GM12878 (cell line): ENCODE measurements at regions not wholly inside any gene's neighbourhood (a gene's known extent, or its start where the extent isn't known, plus 50 kb on each side); places are given as distances from the start of the nearest gene placed in this dataset.

Experiments used
- ATAC-seq: fragments of 200-7000 bp; cut with Tn5 transposase; 3 replicates; pipeline ENCODE4 v1.9.1; 2020; ENCODE audit warnings: mild to moderate bottlenecking, moderate library complexity
- BruUV-seq: library from RNA; stranded (reverse); fragments of 400-500 nt; replicated peaks from 2 replicates; lab custom pipeline; 2021; lab: Mats Ljungman, UMichigan
- CTCF ChIA-PET: fragments of 300-600 bp; sonication (Branson Sonifier 250); formaldehyde crosslinking; extraction: SDS; loops from one replicate; lab custom pipeline; 2021; ENCODE audit warnings: inconsistent platforms; lab: Yijun Ruan, JAX
- POLR2A ChIA-PET: fragments of 350-600 bp; formaldehyde crosslinking; extraction: SDS; loops from one replicate; lab custom pipeline; 2021; ENCODE audit warnings: inconsistent platforms; lab: Charles Lee
- RAD21 ChIA-PET: fragments of 300-600 bp; sonication (Branson Sonifier 250); formaldehyde crosslinking; loops from one replicate; lab custom pipeline; 2023; ENCODE audit warnings: antibody characterized with exemption; ENCODE audit not compliant: unreplicated experiment; lab: Charles Lee
- SMC1A ChIA-PET: fragments of 300-600 bp; sonication (Branson Sonifier 250); formaldehyde crosslinking; loops from one replicate; lab custom pipeline; 2023; ENCODE audit not compliant: unreplicated experiment, uncharacterized antibody; lab: Charles Lee
- DNase-seq: peaks from one replicate; pipeline ENCODE4 v3.0.0-alpha.2; 2011; ENCODE audit warnings: low read depth, low spot score
- FAIRE-seq: peaks from 3 replicates; lab custom pipeline; 2011; peaks lifted over from hg19 to GRCh38; lab: Jason Lieb, UNC
- H2AFZ ChIP-seq: 2 replicates; pipeline ENCODE4 v1.6.0; 2011; ENCODE audit warnings: low read depth, low read length, control low read depth; ENCODE audit not compliant: control insufficient read depth
- H3K27ac ChIP-seq: 2 replicates; pipeline ENCODE4 v1.5.1; 2011; ENCODE audit warnings: control low read depth; ENCODE audit not compliant: control insufficient read depth, insufficient read depth
- H3K27me3 ChIP-seq, 2 experiments: replicated peaks in 1 of 2; 2 replicates each; pipeline versions ENCODE4 v1.6.0 to v1.6.1; 2011; ENCODE audit warnings: low read length in 1 of 2; ENCODE audit not compliant: control insufficient read depth in 2 of 2, insufficient read depth in 2 of 2
- H3K36me3 ChIP-seq, 2 experiments: 2 replicates each; pipeline ENCODE4 v1.5.1; 2011; ENCODE audit warnings: low read length in 1 of 2; ENCODE audit not compliant: control insufficient read depth in 2 of 2, insufficient read depth in 2 of 2
- H3K4me1 ChIP-seq: 2 replicates; pipeline ENCODE4 v1.6.1; 2011; ENCODE audit warnings: mild to moderate bottlenecking, low read length, moderate library complexity, mixed read lengths; ENCODE audit not compliant: control insufficient read depth, insufficient read depth
- H3K4me2 ChIP-seq: 2 replicates; pipeline ENCODE4 v1.6.0; 2011; ENCODE audit warnings: control low read depth; ENCODE audit not compliant: control insufficient read depth, insufficient read depth
- H3K4me3 ChIP-seq: fragments of 200-600 bp; sonication (generic); 2 replicates; pipeline ENCODE4 v1.5.1; 2016
- H3K79me2 ChIP-seq: 2 replicates; pipeline ENCODE4 v1.6.0; 2011; ENCODE audit warnings: low read length; ENCODE audit not compliant: control insufficient read depth, insufficient read depth
- H3K9ac ChIP-seq: 2 replicates; pipeline ENCODE4 v1.8.0; 2011; ENCODE audit warnings: low read length, control low read depth, mixed read lengths; ENCODE audit not compliant: control insufficient read depth, insufficient read depth
- H3K9me3 ChIP-seq: replicated peaks from 3 replicates; pipeline ENCODE4 v1.5.1; 2011; ENCODE audit warnings: mild to moderate bottlenecking, low read length; ENCODE audit not compliant: control insufficient read depth, insufficient read depth
- H4K20me1 ChIP-seq: 2 replicates; pipeline ENCODE4 v1.6.0; 2011; ENCODE audit not compliant: control insufficient read depth, insufficient read depth
- BCL3 ChIP-seq: IDR thresholded peaks from 2 replicates; pipeline ENCODE4 v1.6.1; 2011; ENCODE audit warnings: borderline replicate concordance, low read depth, mild to moderate bottlenecking, moderate library complexity, low read length; ENCODE audit not compliant: insufficient read depth, poor library complexity, severe bottlenecking
- CBFB ChIP-seq: IDR thresholded peaks from 2 replicates; pipeline ENCODE4 v1.6.1; 2016; ENCODE audit warnings: antibody characterized with exemption, low read depth
- RELA ChIP-seq: fragments of 450-650 bp; IDR thresholded peaks from 2 replicates; pipeline ENCODE4 v1.8.0; 2014; ENCODE audit warnings: borderline replicate concordance; ENCODE audit not compliant: partially characterized antibody
- SP1 ChIP-seq: IDR thresholded peaks from one replicate; pipeline ENCODE4 v1.6.1; 2011; ENCODE audit warnings: low read depth, low read length
- ZBTB40 ChIP-seq: fragments of 450-650 bp; IDR thresholded peaks from 2 replicates; pipeline ENCODE4 v1.6.1; 2016; ENCODE audit warnings: mild to moderate bottlenecking, moderate library complexity, borderline replicate concordance
- WGBS: methylation state at CpG from one replicate; pipeline ENCODE4 v1.1.6; 2016; ENCODE audit warnings: low lambda C conversion rate; ENCODE audit not compliant: insufficient replicate concordance, insufficient coverage; ENCODE audit errors: missing lambda C conversion rate; 5-methylcytosine and 5-hydroxymethylcytosine counted together
- in situ Hi-C: fragments of 300-500 bp; cut with MboI; formaldehyde crosslinking; loops from 9 replicates; pipeline ENCODE4 v1.14.3; 2018; ENCODE audit warnings: mixed read lengths
- intact Hi-C: fragments of 100-400 bp; cut with micrococcal nuclease; formaldehyde crosslinking; loops from one replicate; pipeline ENCODE4 v1.14.2; 2022; ENCODE audit not compliant: unreplicated experiment

GRCh38 chr16:19963301-19963700 lies 78.7 kb upstream of the GPRC5B start (continued):
- TF ChIP-seq BCL3: no peak
- no peak for TF ChIP-seq CBFB
- no peak for TF ChIP-seq SP1

- Histone ChIP-seq H4K20me1 (no peaks in the 10 kb centered on the region), H3K27me3 (no peaks in the 10 kb centered on the region), H3K36me3 (no peaks in the 10 kb centered on the region), H3K4me3 (no peak overlapping the region), H3K27ac (no peak overlapping the region), H3K4me1 (no peaks in the 10 kb centered on the region), H3K9ac (no peak overlapping the region), H3K79me2 (no peaks in the 10 kb centered on the region), H3K4me2 (no peak overlapping the region), H3K9me3 (no peaks in the 10 kb centered on the region), H2AFZ (no peak overlapping the region)
- FAIRE-seq (no peak), DNase-seq (no peak), ATAC-seq (no peak)
- no TSS peak for BruUV-seq
- intact Hi-C loops (no loop called here), in situ Hi-C loops (no loop called here)
- ChIA-PET POLR2A (no interaction called here), SMC1A (no interaction called here), RAD21 (no interaction called here), CTCF (interaction anchor here (1.3 kb wide), 1 partner anchor 340 kb away, joined by 3 read pairs; no protein-coding TSS in a partner anchor)
- TF ChIP-seq ZBTB40 (0 out of 2 replicates have a peak, but pooled peaks have one; percentile 32), RELA (no peak)
- 16% methylated on average over 5 of the region's 5 CpGs for WGBS
Observed at GRCh38 chr16:19960183-19960582, 75.5 kb upstream of the GPRC5B start.
